K562 (cell line): ENCODE measurements at regions not wholly inside any gene's neighbourhood (a gene's known extent, or its start where the extent isn't known, plus 50 kb on each side); places are given as distances from the start of the nearest gene placed in this dataset.

Experiments used
- CHD2 ChIP-seq: IDR thresholded peaks from 2 replicates; pipeline ENCODE4 v1.6.1; 2011; ENCODE audit warnings: low read depth, low read length
- HSF4 ChIP-seq: fragments of 250-450 bp; sonication (Bioruptor Pico); IDR thresholded peaks from 2 replicates; pipeline ENCODE4 v2.1.2; 2022; ENCODE audit warnings: mild to moderate bottlenecking, moderate library complexity, borderline replicate concordance
- IFI16 ChIP-seq: fragments of 250-450 bp; sonication (Bioruptor Pico); IDR thresholded peaks from 2 replicates; pipeline ENCODE4 v2.1.2; 2022; ENCODE audit warnings: mild to moderate bottlenecking, inconsistent platforms
- LEF1 ChIP-seq: fragments of 450-650 bp; IDR thresholded peaks from 2 replicates; pipeline ENCODE4 v1.6.1; 2016; ENCODE audit warnings: mild to moderate bottlenecking
- SMAD3 ChIP-seq: fragments of 450-650 bp; formaldehyde crosslinking; conservative IDR thresholded peaks from 2 replicates; pipeline ENCODE4 v1.4.0; 2020; ENCODE audit warnings: mild to moderate bottlenecking
- TAF9B ChIP-seq: fragments of 450-650 bp; IDR thresholded peaks from 2 replicates; pipeline ENCODE4 v1.6.1; 2018; ENCODE audit warnings: mild to moderate bottlenecking; ENCODE audit not compliant: partially characterized antibody
- TEAD1 ChIP-seq, 2 experiments: fragments of 450-650 bp in 1 of 2; sonication (generic) in 1 of 2; formaldehyde crosslinking; IDR thresholded peaks; 2 replicates each; pipeline versions ENCODE4 v1.4.0 to v1.8.0; 2020 to 2022; ENCODE audit warnings: mild to moderate bottlenecking in 2 of 2, missing genetic modification reagents in 1 of 2
- YBX1 ChIP-seq: fragments of 450-650 bp; IDR thresholded peaks from 2 replicates; pipeline ENCODE4 v1.7.1; 2016; ENCODE audit warnings: mild to moderate bottlenecking
- ZBTB17 ChIP-seq: fragments of 450-650 bp; formaldehyde crosslinking; IDR thresholded peaks from 2 replicates; pipeline ENCODE4 v1.4.0; 2020; ENCODE audit warnings: mild to moderate bottlenecking
- TF ChIP-seq, protein P1 (sequence below): sonication (generic); formaldehyde crosslinking; IDR thresholded peaks from 2 replicates; pipeline ENCODE4 v1.4.0; 2020; ENCODE audit warnings: mild to moderate bottlenecking, missing genetic modification reagents
- TF ChIP-seq, protein P2 (sequence below): sonication (generic); formaldehyde crosslinking; IDR thresholded peaks from 2 replicates; pipeline ENCODE4 v1.8.0; 2022; ENCODE audit warnings: missing genetic modification reagents, mild to moderate bottlenecking, borderline replicate concordance
- TF ChIP-seq, protein P3 (sequence below): fragments of 450-650 bp; IDR thresholded peaks from 2 replicates; pipeline ENCODE4 v1.6.1; 2016; ENCODE audit warnings: low read depth

DNA sequence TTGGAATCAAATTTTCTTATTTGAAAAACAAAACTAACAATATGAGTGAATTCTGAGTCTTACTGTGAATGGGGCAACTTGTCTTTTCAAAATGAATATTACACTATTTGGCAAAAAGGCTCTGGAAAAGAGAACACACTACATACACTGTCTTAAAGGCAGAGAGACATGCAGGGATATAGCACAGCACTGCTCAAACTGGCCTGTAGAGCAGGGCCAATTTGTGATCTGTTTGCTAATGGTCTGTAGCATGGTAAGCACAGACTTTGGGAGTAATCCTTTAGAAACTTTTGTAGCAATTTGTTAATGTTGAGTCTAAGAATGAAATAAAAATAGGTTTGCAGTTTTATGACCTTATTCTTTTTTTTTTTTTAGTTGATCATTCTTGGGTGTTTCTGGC is 679.8 kb upstream of the SGO1 start (continued):
- TF ChIP-seq, protein P1, sequence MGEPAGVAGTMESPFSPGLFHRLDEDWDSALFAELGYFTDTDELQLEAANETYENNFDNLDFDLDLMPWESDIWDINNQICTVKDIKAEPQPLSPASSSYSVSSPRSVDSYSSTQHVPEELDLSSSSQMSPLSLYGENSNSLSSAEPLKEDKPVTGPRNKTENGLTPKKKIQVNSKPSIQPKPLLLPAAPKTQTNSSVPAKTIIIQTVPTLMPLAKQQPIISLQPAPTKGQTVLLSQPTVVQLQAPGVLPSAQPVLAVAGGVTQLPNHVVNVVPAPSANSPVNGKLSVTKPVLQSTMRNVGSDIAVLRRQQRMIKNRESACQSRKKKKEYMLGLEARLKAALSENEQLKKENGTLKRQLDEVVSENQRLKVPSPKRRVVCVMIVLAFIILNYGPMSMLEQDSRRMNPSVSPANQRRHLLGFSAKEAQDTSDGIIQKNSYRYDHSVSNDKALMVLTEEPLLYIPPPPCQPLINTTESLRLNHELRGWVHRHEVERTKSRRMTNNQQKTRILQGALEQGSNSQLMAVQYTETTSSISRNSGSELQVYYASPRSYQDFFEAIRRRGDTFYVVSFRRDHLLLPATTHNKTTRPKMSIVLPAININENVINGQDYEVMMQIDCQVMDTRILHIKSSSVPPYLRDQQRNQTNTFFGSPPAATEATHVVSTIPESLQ (CRISPR knock-in tag) = no peak
- no peak for TF ChIP-seq ZBTB17 (CRISPR knock-in tag)
- no peak for TF ChIP-seq SMAD3
- TF ChIP-seq YBX1 = no peak
- no peak for TF ChIP-seq IFI16 (CRISPR knock-in tag)
- TF ChIP-seq CHD2 = no peak
- no peak for TF ChIP-seq TAF9B
- TF ChIP-seq, protein P2, sequence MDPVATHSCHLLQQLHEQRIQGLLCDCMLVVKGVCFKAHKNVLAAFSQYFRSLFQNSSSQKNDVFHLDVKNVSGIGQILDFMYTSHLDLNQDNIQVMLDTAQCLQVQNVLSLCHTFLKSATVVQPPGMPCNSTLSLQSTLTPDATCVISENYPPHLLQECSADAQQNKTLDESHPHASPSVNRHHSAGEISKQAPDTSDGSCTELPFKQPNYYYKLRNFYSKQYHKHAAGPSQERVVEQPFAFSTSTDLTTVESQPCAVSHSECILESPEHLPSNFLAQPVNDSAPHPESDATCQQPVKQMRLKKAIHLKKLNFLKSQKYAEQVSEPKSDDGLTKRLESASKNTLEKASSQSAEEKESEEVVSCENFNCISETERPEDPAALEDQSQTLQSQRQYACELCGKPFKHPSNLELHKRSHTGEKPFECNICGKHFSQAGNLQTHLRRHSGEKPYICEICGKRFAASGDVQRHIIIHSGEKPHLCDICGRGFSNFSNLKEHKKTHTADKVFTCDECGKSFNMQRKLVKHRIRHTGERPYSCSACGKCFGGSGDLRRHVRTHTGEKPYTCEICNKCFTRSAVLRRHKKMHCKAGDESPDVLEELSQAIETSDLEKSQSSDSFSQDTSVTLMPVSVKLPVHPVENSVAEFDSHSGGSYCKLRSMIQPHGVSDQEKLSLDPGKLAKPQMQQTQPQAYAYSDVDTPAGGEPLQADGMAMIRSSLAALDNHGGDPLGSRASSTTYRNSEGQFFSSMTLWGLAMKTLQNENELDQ (CRISPR knock-in tag) = no peak
- TF ChIP-seq, protein P3, sequence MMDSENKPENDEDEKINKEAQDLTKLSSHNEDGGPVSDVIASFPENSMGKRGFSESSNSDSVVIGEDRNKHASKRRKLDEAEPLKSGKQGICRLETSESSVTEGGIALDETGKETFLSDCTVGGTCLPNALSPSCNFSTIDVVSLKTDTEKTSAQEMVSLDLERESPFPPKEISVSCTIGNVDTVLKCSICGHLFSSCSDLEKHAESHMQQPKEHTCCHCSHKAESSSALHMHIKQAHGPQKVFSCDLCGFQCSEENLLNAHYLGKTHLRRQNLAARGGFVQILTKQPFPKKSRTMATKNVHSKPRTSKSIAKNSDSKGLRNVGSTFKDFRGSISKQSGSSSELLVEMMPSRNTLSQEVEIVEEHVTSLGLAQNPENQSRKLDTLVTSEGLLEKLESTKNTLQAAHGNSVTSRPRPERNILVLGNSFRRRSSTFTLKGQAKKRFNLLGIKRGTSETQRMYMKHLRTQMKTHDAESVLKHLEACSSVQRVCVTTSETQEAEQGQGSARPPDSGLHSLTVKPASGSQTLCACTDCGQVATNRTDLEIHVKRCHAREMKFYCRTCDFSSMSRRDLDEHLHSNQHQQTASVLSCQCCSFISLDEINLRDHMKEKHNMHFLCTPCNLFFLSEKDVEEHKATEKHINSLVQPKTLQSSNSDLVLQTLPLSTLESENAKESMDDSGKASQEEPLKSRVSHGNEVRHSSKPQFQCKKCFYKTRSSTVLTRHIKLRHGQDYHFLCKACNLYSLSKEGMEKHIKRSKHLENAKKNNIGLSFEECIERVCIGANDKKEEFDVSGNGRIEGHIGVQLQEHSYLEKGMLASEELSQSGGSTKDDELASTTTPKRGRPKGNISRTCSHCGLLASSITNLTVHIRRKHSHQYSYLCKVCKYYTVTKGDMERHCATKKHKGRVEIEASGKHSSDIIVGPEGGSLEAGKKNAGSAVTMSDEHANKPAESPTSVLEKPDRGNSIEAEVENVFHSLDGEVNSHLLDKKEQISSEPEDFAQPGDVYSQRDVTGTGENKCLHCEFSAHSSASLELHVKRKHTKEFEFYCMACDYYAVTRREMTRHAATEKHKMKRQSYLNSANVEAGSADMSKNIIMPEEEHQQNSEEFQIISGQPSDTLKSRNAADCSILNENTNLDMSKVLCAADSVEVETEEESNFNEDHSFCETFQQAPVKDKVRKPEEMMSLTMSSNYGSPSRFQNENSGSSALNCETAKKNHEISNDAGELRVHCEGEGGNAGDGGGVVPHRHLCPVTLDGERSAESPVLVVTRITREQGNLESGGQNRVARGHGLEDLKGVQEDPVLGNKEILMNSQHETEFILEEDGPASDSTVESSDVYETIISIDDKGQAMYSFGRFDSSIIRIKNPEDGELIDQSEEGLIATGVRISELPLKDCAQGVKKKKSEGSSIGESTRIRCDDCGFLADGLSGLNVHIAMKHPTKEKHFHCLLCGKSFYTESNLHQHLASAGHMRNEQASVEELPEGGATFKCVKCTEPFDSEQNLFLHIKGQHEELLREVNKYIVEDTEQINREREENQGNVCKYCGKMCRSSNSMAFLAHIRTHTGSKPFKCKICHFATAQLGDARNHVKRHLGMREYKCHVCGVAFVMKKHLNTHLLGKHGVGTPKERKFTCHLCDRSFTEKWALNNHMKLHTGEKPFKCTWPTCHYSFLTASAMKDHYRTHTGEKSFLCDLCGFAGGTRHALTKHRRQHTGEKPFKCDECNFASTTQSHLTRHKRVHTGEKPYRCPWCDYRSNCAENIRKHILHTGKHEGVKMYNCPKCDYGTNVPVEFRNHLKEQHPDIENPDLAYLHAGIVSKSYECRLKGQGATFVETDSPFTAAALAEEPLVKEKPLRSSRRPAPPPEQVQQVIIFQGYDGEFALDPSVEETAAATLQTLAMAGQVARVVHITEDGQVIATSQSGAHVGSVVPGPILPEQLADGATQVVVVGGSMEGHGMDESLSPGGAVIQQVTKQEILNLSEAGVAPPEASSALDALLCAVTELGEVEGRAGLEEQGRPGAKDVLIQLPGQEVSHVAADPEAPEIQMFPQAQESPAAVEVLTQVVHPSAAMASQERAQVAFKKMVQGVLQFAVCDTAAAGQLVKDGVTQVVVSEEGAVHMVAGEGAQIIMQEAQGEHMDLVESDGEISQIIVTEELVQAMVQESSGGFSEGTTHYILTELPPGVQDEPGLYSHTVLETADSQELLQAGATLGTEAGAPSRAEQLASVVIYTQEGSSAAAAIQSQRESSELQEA = no peak
- no peak for TF ChIP-seq HSF4 (CRISPR knock-in tag)
- TF ChIP-seq LEF1 = no peak
- TF ChIP-seq TEAD1 (CRISPR knock-in tag; IDR thresholded peaks at IDR 0.05) = no peak
